H1 (cell line): ENCODE measurements at regions not wholly inside any gene's neighbourhood (a gene's known extent, or its start where the extent isn't known, plus 50 kb on each side); places are given as distances from the start of the nearest gene placed in this dataset.

Source experiments
- CTCF ChIA-PET: fragments of 300-600 bp; sonication (Branson Sonifier 250); formaldehyde crosslinking; loops from one replicate; lab custom pipeline; 2021; ENCODE audit not compliant: partially characterized antibody; lab: Charles Lee
- POLR2A ChIA-PET: fragments of 300-600 bp; sonication (Branson Sonifier 250); formaldehyde crosslinking; loops from one replicate; lab custom pipeline; 2021; ENCODE audit warnings: inconsistent platforms; ENCODE audit not compliant: partially characterized antibody; lab: Charles Lee
- DNase-seq, 2 experiments: peaks; one replicate each; pipeline versions ENCODE4 v3.0.0 to v3.0.0-alpha.2; 2010 to 2022; ENCODE audit warnings: low spot score in 2 of 2, low read depth in 1 of 2, mixed read lengths in 1 of 2
- FAIRE-seq: peaks from 2 replicates; lab custom pipeline; 2011; peaks lifted over from hg19 to GRCh38; lab: Jason Lieb, UNC
- H2AFZ ChIP-seq: 2 replicates; pipeline ENCODE4 v1.8.1; 2012; ENCODE audit warnings: low read length, inconsistent platforms
- H2AK5ac ChIP-seq: 2 replicates; pipeline ENCODE4 v1.6.1; 2013; ENCODE audit warnings: low read depth, low read length
- H2BK120ac ChIP-seq: replicated peaks from 2 replicates; pipeline ENCODE3; 2013; ENCODE audit warnings: low read depth, low read length, inconsistent platforms
- H2BK12ac ChIP-seq: 2 replicates; pipeline ENCODE4 v1.6.1; 2013; ENCODE audit warnings: low read depth, low read length
- H2BK15ac ChIP-seq: 2 replicates; pipeline ENCODE4 v1.6.1; 2013; ENCODE audit warnings: low read length
- H2BK20ac ChIP-seq: 2 replicates; pipeline ENCODE4 v1.6.1; 2013; ENCODE audit warnings: low read length
- H2BK5ac ChIP-seq: 2 replicates; pipeline ENCODE4 v1.6.1; 2013; ENCODE audit warnings: low read depth, low read length
- H3K14ac ChIP-seq: 2 replicates; pipeline ENCODE4 v1.6.1; 2013; ENCODE audit warnings: inconsistent platforms; ENCODE audit not compliant: insufficient read length
- H3K18ac ChIP-seq: 2 replicates; pipeline ENCODE4 v1.6.1; 2013; ENCODE audit warnings: low read length; ENCODE audit errors: extremely low read depth
- H3K23ac ChIP-seq: 2 replicates; pipeline ENCODE4 v1.6.1; 2013; ENCODE audit warnings: inconsistent platforms; ENCODE audit not compliant: insufficient read length
- H3K23me2 ChIP-seq: 2 replicates; pipeline ENCODE4 v1.6.1; 2013; ENCODE audit warnings: low read depth, low read length
- H3K27ac ChIP-seq: 2 replicates; pipeline ENCODE4 v1.6.1; 2011; ENCODE audit warnings: low read depth, low read length, inconsistent platforms
- H3K27me3 ChIP-seq, 4 experiments: replicated peaks in 1 of 4; 1 replicate in 1 of 4; 2 replicates in 3 of 4; pipeline versions ENCODE4 v1.6.1 to v1.8.1; 2011 to 2013; ENCODE audit warnings: low read length in 3 of 4, mild to moderate bottlenecking in 3 of 4, inconsistent platforms in 2 of 4, mixed read lengths in 2 of 4, moderate library complexity in 1 of 4; ENCODE audit not compliant: control insufficient read depth in 3 of 4, insufficient read depth in 3 of 4; ENCODE audit errors: extremely low read depth in 1 of 4
- H3K36me3 ChIP-seq, 4 experiments: 2 replicates each; pipeline versions ENCODE4 v1.6.1 to v1.8.1; 2011 to 2013; ENCODE audit warnings: mild to moderate bottlenecking in 4 of 4, low read length in 3 of 4, moderate library complexity in 2 of 4, control low read depth in 1 of 4, inconsistent platforms in 1 of 4; ENCODE audit not compliant: insufficient read depth in 4 of 4, control insufficient read depth in 2 of 4
- H3K4ac ChIP-seq: replicated peaks from 2 replicates; pipeline ENCODE3; 2013; ENCODE audit warnings: low read length, low read depth, mixed read lengths, inconsistent platforms; ENCODE audit not compliant: insufficient read length
- H3K4me1 ChIP-seq, 4 experiments: replicated peaks in 1 of 4; 1 replicate in 1 of 4; 2 replicates in 3 of 4; pipeline versions ENCODE4 v1.6.1 to v1.8.1; 2011 to 2013; ENCODE audit warnings: low read length in 3 of 4, inconsistent platforms in 2 of 4, mixed read lengths in 1 of 4; ENCODE audit not compliant: insufficient read depth in 4 of 4, control insufficient read depth in 3 of 4
- H3K4me2 ChIP-seq, 2 experiments: 2 replicates each; pipeline versions ENCODE4 v1.6.1 to v1.8.1; 2011 to 2013; ENCODE audit warnings: low read depth in 2 of 2, low read length in 2 of 2, control low read depth in 1 of 2, inconsistent platforms in 1 of 2, mild to moderate bottlenecking in 1 of 2; ENCODE audit not compliant: insufficient read depth in 1 of 2
- H3K4me3 ChIP-seq, 4 experiments: fragments of 200-600, 300-600 bp in 1 of 4; sonication (generic), shearing (Covaris generic), sonication (Bioruptor Twin) in 1 of 4; 2 replicates each; pipeline versions ENCODE4 v1.5.1 to v1.8.1; 2011 to 2016; ENCODE audit warnings: low read length in 4 of 4, low read depth in 3 of 4, control low read depth in 2 of 4, inconsistent platforms in 2 of 4, mild to moderate bottlenecking in 2 of 4, mixed read lengths in 1 of 4, moderate library complexity in 1 of 4; ENCODE audit not compliant: insufficient read depth in 2 of 4; ENCODE audit errors: extremely low read depth in 1 of 4
- H3K56ac ChIP-seq: replicated peaks from 2 replicates; pipeline ENCODE3; 2013; ENCODE audit warnings: low read depth, mild to moderate bottlenecking, mixed read lengths, low read length, inconsistent platforms; ENCODE audit not compliant: insufficient read length
- H3K79me1 ChIP-seq: 2 replicates; pipeline ENCODE4 v1.6.1; 2013; ENCODE audit warnings: low read depth, low read length, control low read depth
- H3K79me2 ChIP-seq, 2 experiments: 2 replicates each; pipeline versions ENCODE4 v1.6.1 to v1.8.1; 2012 to 2013; ENCODE audit warnings: low read length in 2 of 2, mild to moderate bottlenecking in 2 of 2, inconsistent platforms in 1 of 2; ENCODE audit not compliant: insufficient read depth in 2 of 2, control insufficient read depth in 1 of 2
- H3K9ac ChIP-seq, 4 experiments: replicated peaks in 1 of 4; 1 replicate in 1 of 4; 2 replicates in 3 of 4; pipeline versions ENCODE4 v1.6.1 to v1.8.1; 2011 to 2013; ENCODE audit warnings: low read depth in 3 of 4, low read length in 3 of 4, control low read depth in 2 of 4, mild to moderate bottlenecking in 2 of 4, moderate library complexity in 2 of 4, inconsistent platforms in 1 of 4; ENCODE audit errors: extremely low read depth in 1 of 4
- H3K9me3 ChIP-seq, 2 experiments: 2 replicates each; pipeline versions ENCODE4 v1.6.1 to v1.8.1; 2012 to 2013; ENCODE audit warnings: mild to moderate bottlenecking in 2 of 2, moderate library complexity in 2 of 2, control low read depth in 1 of 2, inconsistent platforms in 1 of 2, low read depth in 1 of 2, low read length in 1 of 2, mixed read lengths in 1 of 2; ENCODE audit not compliant: insufficient read depth in 2 of 2
- H4K20me1 ChIP-seq, 2 experiments: replicated peaks in 1 of 2; 2 replicates each; pipeline versions ENCODE3 to v1.8.1; 2011 to 2013; ENCODE audit warnings: inconsistent platforms in 2 of 2, low read length in 2 of 2, mild to moderate bottlenecking in 1 of 2; ENCODE audit not compliant: insufficient read depth in 2 of 2, control insufficient read depth in 1 of 2
- H4K5ac ChIP-seq: 2 replicates; pipeline ENCODE4 v1.6.1; 2013; ENCODE audit warnings: low read length, low read depth, mixed read lengths, inconsistent platforms; ENCODE audit not compliant: insufficient read length
- H4K8ac ChIP-seq: 2 replicates; pipeline ENCODE4 v1.8.0; 2013; ENCODE audit warnings: mild to moderate bottlenecking, moderate library complexity, low read length, inconsistent platforms; ENCODE audit not compliant: insufficient read depth; ENCODE audit errors: extremely low read depth
- H4K91ac ChIP-seq: replicated peaks from 2 replicates; pipeline ENCODE3; 2013; ENCODE audit warnings: low read length, mixed read lengths, inconsistent platforms; ENCODE audit not compliant: insufficient read length
- ATF2 ChIP-seq: IDR thresholded peaks from 2 replicates; pipeline ENCODE4 v1.6.1; 2012; ENCODE audit warnings: low read length, inconsistent platforms
- BACH1 ChIP-seq: IDR thresholded peaks from 2 replicates; pipeline ENCODE4 v1.6.1; 2012; ENCODE audit warnings: low read length, improper control_type of control experiment
- CBX5 ChIP-seq: fragments of 300-800, 300-1000 bp; sonication (generic); IDR thresholded peaks from 2 replicates; pipeline ENCODE4 v1.7.1; 2016; ENCODE audit warnings: antibody characterized with exemption, low read length, low read depth
- CTBP2 ChIP-seq: IDR thresholded peaks from 2 replicates; pipeline ENCODE4 v1.7.0; 2011; ENCODE audit warnings: borderline replicate concordance, mild to moderate bottlenecking, moderate library complexity, mixed read lengths, low read length; ENCODE audit not compliant: insufficient read depth, insufficient read length
- E2F6 ChIP-seq: IDR thresholded peaks from 2 replicates; pipeline ENCODE4 v1.6.1; 2012; ENCODE audit warnings: inconsistent platforms
- EP300 ChIP-seq, 2 experiments: IDR thresholded peaks; 1 replicate in 1 of 2; 2 replicates in 1 of 2; pipeline ENCODE4 v1.6.1; 2011 to 2012; ENCODE audit warnings: low read depth in 2 of 2, low read length in 2 of 2, mild to moderate bottlenecking in 2 of 2, borderline replicate concordance in 1 of 2, inconsistent platforms in 1 of 2, moderate library complexity in 1 of 2
- FOSL1 ChIP-seq: IDR thresholded peaks from 2 replicates; pipeline ENCODE4 v1.6.1; 2011; ENCODE audit warnings: mild to moderate bottlenecking, low read depth, low read length, moderate library complexity; ENCODE audit not compliant: insufficient read depth
- GTF2F1 ChIP-seq: IDR thresholded peaks from 2 replicates; pipeline ENCODE4 v1.6.1; 2012; ENCODE audit warnings: low read depth, low read length, improper control_type of control experiment, borderline replicate concordance
- KDM5A ChIP-seq: fragments of 200-600 bp; IDR thresholded peaks from 2 replicates; pipeline ENCODE4 v1.7.1; 2012; ENCODE audit warnings: mild to moderate bottlenecking, low read length, inconsistent platforms, mixed read lengths
- POLR2AphosphoS5 ChIP-seq: IDR thresholded peaks from 2 replicates; pipeline ENCODE4 v1.6.1; 2011; ENCODE audit warnings: low read depth, low read length
- RFX5 ChIP-seq: IDR thresholded peaks from 2 replicates; pipeline ENCODE4 v1.6.1; 2011; ENCODE audit warnings: low read depth, low read length, improper control_type of control experiment, borderline replicate concordance
- SP1 ChIP-seq: IDR thresholded peaks from 2 replicates; pipeline ENCODE4 v1.6.1; 2011; ENCODE audit warnings: low read depth, low read length
- TAF7 ChIP-seq: optimal IDR thresholded peaks from 2 replicates; pipeline ENCODE3; 2011; ENCODE audit warnings: low read depth, mild to moderate bottlenecking, inconsistent platforms, low read length, moderate library complexity, borderline replicate concordance
- WGBS, 2 experiments: shearing (Covaris generic) in 1 of 2; methylation state at CpG; one replicate each; pipeline versions ENCODE4 v1.1.6 to v1.1.7; 2013 to 2015; ENCODE audit warnings: low lambda C conversion rate in 2 of 2, mixed read lengths in 2 of 2, inconsistent platforms in 1 of 2, low coverage in 1 of 2, missing lambda C conversion rate in 1 of 2; ENCODE audit not compliant: insufficient replicate concordance in 2 of 2, insufficient coverage in 1 of 2, insufficient read length in 1 of 2; ENCODE audit errors: extremely low coverage in 1 of 2, missing lambda C conversion rate in 1 of 2; 5-methylcytosine and 5-hydroxymethylcytosine counted together

GRCh38 chr5:117212866-117213265 is 638.2 kb upstream of the SEMA6A start:
- H2BK5ac ChIP-seq: no peak overlapping the region
- H4K8ac ChIP-seq: no peak overlapping the region
- H2AK5ac ChIP-seq: no peak overlapping the region
- no peaks in the 10 kb centered on the region for H4K20me1 ChIP-seq
- H3K27me3 ChIP-seq: no peaks in the 10 kb centered on the region
- no peak overlapping the region for H3K27ac ChIP-seq
- H3K23ac ChIP-seq: no peak overlapping the region
- no peak for DNase-seq
- H4K91ac ChIP-seq: no peak overlapping the region
- no peak overlapping the region for H3K18ac ChIP-seq
- H3K36me3 ChIP-seq: no peaks in the 10 kb centered on the region
- no peak for FAIRE-seq
- H3K79me2 ChIP-seq: no peaks in the 10 kb centered on the region
- H3K23me2 ChIP-seq: no peaks in the 10 kb centered on the region
- H3K56ac ChIP-seq: no peak overlapping the region
- CTCF ChIA-PET: no interaction called here
- 79% methylated on average over 1 of the region's 1 CpG; no CpG with 5 or more reads in 1 of the 2 experiments for WGBS, 2 experiments
- no peak overlapping the region for H4K5ac ChIP-seq
- H3K4me1 ChIP-seq: no peaks in the 10 kb centered on the region
- no peak overlapping the region for H2BK15ac ChIP-seq
- no peak overlapping the region for H2BK120ac ChIP-seq
- no peak overlapping the region for H3K14ac ChIP-seq
- no peak overlapping the region for H3K4ac ChIP-seq
- no peak overlapping the region for H3K4me2 ChIP-seq
- POLR2A ChIA-PET: no interaction called here
- H2AFZ ChIP-seq: no peak overlapping the region
- H3K9me3 ChIP-seq: no peaks in the 10 kb centered on the region
- H3K9ac ChIP-seq: no peak overlapping the region
- no peak overlapping the region for H3K4me3 ChIP-seq
- H3K79me1 ChIP-seq: no peaks in the 10 kb centered on the region
- no peak overlapping the region for H2BK12ac ChIP-seq
- H2BK20ac ChIP-seq: no peak overlapping the region
- TF ChIP-seq ATF2: no peak
- TF ChIP-seq RFX5: no peak
- no peak for TF ChIP-seq FOSL1
- TF ChIP-seq TAF7: no peak
- TF ChIP-seq EP300 (IDR thresholded peaks at IDR 0.05; ENCODE audit: borderline replicate concordance in 1 of 2, low read depth in 2 of 2, low read length in 2 of 2): no peak
- no peak for TF ChIP-seq SP1
- no peak for TF ChIP-seq BACH1
- TF ChIP-seq KDM5A: no peak
- TF ChIP-seq POLR2AphosphoS5: no peak
- no peak for TF ChIP-seq CBX5
- no peak for TF ChIP-seq CTBP2
- no peak for TF ChIP-seq E2F6
- no peak for TF ChIP-seq GTF2F1
